Stimulated activated CD8-positive, alpha-beta memory T cell treated with anti-CD3 and anti-CD28 coated beads, Interleukin-7, amount 100 ng/mL, for 1 hour (primary cell): ENCODE measurements at regions not wholly inside any gene's neighbourhood (a gene's known extent, or its start where the extent isn't known, plus 50 kb on each side); places are given as distances from the start of the nearest gene placed in this dataset.

ENCODE experiments used
- DNase-seq, 2 donors: peaks; one replicate each; pipeline ENCODE4 v3.0.0-alpha.2; 2020; ENCODE audit warnings: low read depth in 2 of 2

DNA sequence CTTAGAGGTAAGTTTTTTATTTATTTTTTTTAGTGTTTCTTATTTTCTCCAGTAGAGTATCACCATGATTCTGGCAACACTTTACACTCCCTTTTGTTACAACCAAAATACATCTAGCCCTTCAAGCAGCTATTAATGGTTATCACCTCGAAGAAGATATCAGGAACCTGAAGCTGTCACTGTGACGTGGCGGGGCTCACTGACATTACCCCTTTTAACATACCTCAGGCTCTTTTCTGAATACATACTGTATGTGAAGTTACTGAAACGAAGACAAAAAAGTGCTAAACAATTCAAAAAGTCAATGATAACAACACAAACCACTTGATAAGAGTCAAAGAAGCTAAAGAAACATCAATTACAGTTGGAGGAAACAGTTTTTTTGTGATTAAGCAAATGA is 1218.7 kb downstream of the EFNB2 start:
- no peak for DNase-seq

DNA sequence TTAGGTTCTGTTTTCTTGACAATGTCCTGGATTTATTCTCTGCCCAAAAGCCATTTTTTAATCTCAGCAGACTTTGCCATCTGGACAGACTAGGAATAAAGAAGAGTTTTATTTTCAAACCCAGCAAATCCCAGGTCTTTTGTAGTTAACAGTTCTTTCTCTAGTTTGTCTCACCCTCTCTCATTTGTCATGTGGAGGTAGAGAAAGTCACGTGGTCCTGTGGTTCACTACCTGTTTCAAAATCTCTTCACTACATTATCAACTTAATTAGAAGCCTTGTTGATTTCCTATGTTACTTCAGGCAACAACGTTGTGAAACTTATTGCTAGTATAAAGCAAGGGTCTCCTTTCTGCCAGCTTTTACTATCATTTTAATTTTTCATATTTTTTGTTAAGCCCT is 1222.6 kb downstream of the EFNB2 start:
- no peak for DNase-seq

DNA sequence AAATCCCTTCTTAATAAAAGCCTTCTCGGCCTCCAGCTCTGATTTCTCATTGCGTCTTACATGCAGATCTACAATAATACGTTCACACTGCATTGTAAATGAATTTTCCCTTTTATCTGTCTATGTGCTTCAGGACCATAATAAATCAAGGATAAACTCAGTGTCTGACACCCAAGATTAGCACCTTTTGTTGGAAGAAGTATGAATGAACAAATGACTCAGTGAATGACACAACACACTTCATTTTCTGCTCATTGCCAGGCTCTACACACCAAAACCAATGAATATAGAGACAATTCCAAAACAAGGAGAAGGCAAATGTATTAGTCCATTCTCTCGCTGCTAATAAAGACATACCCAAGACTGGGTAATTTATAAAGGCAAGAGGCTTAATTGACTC is 1224.4 kb downstream of the EFNB2 start:
- no peak for DNase-seq

DNA sequence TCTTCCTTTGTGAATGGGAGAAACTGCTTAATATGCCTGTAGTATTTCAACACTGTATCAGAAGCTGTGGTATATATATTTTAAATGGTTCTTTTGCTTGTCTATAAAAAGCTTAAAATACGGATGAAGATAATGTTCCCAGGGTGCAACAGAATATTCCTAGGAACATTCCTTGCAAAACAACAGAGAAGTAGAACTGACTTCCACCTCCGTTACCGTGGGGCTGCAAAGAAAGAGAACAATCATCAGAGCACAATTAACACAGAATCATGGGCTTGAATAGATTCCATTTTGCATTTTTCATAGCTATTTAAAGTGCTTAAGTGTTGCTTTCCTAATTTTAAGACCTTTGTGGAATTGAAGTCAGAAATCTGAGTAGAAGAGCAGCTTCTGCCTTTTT is 1227.7 kb downstream of the EFNB2 start:
- no peak for DNase-seq

DNA sequence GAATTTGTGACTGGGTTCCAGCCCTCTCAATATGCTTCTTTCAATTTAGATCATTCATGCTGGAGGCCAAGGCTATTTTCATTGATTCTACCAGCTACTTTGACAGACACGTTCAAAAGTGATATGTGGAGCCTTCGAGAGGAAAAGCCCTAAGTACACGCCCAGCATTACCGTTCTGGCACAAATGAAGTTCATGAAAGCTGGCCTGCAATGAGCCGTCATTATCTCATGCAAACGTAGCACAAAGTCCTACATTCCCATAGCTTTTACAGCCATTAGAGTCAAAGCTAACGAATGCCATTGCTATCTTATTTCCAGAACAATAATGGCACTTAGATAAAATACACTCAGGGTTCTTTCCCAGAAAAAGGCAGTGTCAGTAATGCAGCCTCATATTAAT is 1237.6 kb downstream of the EFNB2 start:
- DNase-seq = no peak

DNA sequence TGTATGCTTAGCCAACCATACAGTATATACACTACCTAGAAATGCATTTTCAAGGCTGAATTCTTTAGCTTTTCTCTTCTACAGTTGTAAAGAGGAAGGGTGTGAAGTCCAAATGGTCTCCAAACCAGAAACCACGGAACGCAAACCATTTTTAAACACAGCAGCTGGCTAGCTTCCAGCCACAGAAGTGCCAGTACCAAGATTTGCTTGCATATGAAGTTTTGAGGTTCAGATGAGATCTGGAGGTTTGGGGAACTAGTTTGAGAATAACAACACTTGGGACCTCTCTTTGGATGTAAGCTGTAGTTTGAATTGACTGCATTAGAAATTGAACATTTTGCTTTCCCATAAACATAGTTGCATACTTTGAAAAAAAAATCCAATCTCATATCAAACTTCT is 1243.5 kb downstream of the EFNB2 start:
- no peak for DNase-seq

DNA sequence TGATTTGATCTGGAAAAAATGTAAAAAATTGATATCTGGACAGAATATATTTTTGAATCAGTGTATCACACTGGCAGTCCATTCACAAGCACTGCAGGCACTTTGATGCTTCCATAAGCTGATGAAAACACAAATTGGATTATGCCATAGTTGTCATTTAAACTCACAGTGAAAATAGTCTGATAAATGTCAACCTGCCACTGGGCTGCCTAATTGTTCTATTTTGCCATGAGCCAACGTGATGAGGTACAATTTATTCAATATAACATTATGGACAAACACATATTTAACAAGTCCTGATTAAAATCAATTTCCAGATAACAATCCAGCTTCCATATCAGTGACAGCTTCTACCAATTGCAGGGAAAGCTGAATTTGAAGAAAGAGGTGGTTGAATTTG is 1244.9 kb downstream of the EFNB2 start:
- no peak for DNase-seq

DNA sequence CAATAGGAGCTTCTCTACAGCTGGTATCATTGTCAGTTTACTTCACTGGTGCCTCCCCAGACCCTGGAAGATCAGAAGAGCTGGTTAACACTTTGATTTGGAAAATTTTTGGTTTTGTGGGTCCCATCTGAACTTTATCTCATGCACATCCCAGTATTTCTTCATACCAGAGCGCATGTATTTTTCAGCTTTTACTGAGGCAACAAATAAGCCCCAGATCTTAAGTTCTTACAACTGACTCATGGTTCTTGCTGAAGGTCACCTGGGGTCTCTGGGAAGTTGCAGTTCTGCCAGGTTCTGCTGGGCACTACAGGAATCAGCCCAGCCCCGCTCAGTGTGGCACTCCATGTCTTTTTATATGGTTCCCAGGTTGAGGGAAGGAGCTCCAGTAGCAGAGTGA is 1249.9 kb downstream of the EFNB2 start:
- DNase-seq = no peak

DNA sequence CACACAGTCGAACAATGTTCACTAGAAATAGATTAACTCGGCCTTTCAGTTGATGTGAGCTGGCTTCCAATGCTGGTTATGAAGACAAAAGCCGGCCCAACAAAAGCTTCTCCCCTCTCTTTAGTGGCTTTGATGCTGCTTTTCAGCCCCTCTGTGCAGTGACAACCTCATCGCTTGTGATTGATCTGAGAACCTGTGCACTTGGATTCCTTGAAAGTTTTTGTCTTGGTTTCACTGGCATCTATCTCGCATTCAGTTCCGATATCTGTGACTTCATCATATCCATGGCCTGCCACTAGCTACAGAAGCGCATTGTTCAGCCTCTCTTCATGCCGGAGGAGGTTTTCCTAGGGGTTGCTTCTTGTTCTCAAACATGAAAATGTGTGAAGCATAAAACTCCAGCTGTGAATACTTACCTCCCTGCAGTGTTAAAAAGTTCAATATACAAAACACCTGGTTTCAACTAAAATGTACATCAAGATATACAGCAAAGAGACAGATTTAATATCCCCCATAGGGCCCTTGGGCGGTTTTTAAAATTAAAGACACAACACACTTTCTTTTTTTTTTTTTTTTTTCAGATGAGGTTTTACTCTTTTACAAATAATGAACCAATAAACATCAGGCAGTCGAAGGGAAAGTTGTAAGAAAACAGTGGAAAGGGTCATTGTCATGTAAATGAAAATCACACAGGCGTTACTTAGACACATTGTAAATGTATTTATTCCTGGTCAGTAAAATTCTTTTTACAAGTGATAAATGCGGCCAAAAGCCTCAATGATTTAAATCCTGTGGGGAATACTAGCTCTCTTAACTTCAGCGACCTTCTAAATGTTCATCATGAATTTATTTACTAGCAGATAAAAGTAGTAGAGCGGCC is 1252.8 kb downstream of the EFNB2 start:
- DNase-seq = no peak

DNA sequence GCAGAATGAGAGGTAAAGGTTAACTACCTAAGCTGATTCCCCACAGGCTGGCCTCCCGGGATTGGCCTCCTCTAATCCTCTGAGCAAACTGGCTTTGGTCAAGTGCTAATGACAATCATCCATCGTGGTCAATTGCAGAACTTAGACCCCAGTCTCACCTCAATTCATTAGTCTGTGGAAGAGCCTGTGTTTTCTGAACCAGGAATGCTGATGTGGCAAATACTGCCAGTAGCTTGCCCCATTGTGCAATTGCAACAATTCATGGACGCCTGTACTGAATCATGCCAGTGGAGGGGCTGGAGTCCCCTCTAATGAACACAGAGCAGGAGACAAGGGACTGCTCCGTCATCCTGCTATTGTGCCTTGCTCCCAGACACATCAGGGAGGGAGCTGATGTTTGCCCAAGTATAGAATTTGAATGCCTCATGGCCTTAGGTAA is 1256.5 kb downstream of the EFNB2 start:
- DNase-seq = no peak

DNA sequence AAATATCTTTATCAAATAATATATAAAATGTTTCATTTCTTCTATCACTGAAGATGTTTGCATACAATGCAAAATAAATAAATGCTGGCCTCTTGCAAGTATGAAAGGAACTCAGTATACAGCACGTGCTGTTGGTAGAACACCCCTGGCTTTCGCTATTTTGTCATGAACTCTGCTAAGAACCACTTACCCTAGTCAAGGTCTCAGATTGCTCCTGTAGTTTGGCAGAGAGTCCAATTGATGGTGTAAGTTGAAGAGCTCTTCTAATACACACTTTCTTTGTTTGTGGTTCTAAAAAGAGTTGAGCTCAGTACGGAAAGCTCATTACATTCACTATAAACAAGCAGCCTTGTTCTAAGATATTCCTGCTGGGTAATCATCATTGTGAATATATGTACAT is 1258.9 kb downstream of the EFNB2 start:
- no peak for DNase-seq

DNA sequence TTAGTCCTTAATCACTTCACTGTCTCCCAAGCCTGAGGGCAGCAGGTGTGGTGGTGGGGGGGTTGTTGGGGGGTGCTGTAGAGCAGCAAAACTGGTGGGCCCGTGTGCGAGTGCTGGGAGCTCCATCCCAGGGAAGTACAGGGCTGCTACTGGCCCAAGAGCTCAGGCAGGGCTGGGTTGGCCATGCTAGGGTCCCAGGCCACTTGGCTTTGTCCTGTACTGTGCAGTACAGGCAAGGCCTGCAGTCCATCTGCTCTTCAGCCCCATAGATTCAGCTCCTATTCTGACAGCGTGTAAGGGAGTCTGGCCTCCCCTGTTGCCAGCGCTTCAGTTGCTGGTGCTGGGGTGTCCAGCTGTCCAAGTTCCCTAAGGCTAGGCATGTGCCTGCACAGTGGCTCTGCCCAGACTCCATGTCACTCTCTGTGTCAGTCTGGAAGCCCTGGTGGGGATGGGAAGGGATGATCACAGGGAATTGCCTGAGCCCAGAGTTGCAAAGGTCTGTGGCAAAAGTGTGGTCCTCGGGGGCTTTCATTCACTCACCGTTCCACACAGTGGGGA is 1261.7 kb downstream of the EFNB2 start:
- no peak for DNase-seq

DNA sequence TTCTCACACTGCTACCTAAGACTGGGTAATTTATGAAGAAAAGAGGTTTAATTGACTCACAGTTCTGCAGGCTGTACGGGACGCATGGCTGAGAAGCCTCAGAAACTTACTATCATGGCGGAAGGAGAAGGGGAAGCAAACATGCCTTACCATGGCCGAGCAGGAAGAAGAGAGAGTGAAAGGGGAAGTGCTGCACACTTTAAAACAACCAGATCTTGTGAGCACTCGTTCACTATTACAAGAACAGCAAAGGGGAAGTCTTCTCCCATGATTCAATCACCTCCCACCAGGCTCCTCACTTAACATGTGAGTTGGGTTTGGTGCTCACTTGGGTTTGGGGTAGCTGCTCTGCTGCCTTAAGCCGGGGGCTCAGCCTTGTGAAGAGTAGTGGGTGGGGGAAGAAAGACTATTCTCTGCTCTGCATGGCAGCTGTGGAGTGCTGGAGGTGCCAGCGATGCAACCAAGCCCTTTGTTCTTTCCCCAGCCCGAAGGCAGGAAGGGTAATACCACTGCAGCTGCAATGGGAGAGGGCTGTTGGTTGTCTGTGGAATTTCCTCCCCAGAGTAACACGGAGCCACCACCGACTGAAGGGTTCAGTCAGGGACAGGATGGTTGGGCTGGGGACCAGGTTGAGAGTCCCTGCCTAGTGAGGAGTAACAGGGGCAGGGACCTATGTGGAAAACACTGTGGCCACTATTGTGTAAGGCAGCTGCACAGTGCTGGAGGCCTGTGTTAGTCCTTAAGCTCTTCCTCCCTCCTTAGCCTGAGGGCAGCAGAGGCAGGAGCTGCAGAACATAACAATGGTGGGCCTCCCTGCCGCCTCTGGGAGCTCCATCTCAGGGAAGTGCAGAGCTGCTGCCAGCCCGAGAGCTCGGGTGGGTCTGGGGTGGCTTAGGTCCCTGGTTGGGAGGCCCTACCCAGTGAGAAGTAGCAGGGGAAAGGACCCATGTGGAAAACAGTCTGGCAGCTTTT is 1262.5 kb downstream of the EFNB2 start:
- DNase-seq = no peak

DNA sequence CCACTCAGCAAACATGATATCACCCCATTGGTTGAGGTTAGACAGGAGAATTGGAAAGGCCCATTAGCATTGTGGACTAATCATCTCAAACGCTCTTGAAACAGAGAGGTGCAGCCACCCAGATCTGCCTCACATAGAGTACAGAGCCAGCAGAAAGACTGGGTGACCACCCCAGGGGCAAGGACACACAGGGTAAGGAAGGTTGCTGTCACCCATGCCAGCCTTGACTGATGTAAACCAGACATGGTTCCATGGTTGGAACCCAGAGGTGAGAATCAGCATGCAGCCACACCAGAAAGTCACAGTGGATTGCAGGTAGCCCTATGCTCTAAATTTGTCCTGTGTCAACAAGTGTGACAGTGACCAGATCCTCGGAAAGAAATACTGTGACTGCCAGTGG is 1268.8 kb downstream of the EFNB2 start:
- DNase-seq = no peak

DNA sequence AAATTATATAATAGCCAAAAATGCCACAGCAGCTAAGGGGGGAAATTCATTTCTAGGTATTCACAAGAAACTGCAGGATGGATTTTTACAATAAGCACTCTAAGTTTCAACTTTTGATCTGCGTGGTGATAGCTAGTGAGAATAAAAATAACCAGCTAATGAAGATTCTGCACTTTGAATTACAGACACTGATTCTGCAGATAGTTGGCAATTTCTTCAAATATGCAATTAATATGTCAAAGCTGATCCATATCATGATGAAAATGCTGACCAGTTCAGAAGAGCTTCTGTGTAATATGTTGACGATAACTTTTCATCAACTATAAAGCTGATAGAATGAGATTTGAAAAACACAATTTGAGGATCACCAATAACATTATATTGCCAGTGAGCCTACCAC is 1272.9 kb downstream of the EFNB2 start:
- DNase-seq = no peak

DNA sequence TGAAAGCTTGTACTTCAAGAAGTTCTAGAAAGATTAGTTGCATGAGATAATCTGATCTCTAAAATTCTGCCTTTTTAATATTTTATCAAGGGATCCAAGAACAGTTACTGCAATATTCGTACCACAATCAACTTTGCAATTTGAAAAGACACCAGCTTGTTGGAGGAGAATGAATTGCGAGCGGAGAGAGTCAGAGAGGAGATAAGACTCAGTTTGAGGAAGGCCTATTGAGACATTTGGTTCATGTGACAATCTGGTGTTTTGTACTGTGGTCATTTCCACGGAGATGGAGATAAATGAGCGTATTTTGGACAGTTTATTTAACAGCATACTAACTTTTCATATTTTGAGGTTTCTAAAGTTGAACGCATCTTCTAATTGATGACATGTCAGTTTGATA is 1276.0 kb downstream of the EFNB2 start:
- no peak for DNase-seq

DNA sequence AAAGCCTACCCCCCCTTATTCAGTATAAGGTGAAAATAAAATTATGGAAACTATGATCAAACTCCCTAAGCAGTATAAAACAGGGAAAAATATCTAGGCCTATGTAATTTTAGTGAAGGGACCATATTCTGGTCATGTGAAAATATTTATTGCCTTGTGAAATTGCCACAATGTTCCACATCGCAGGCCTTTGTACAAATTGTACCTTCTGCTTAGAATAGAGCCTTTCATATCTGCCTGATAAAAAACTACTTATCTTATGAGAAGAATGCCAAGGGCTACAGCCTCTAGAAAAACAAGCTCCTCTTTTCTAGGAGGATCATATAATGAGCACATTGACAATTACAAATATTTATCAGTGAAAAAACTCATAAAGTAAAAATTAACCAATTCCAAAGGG is 1280.0 kb downstream of the EFNB2 start:
- no peak for DNase-seq

DNA sequence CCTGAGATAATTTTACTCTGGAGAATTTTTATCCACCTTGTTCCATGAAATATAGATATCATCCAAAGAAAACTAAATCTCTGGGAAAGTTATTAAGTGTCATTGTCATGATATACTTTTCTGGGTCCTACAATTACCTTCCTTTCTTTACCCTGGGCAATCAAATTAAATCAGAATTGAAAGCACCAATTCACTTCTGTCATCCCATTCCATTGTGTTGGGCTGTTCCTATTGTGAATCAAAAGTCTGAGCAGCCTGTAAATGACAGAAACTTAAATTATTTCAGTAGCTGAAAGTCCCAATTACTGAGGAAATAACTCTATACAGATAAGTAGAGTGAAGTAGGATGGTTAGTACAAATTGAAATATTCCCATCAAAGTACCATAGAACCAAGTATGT is 1284.2 kb downstream of the EFNB2 start:
- DNase-seq = no peak

DNA sequence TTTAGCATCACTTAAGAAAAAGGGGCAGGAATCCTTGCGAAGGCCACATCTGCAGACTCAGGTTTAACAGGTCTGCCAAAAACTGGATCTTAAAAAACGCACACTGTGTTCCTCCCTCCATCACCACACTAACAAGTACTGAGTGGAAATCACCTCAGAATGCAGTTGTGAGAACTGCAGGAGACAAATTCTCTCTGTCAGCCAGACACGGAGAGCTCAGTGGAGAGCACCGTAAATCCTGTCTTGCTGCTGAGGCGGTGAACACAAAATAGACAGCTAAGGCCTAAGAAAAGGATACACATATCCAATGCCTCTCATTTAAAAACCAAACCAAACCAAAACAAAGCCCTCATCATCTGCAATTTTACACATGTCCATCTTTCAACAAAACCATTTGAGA is 1287.6 kb downstream of the EFNB2 start:
- DNase-seq = no peak

DNA sequence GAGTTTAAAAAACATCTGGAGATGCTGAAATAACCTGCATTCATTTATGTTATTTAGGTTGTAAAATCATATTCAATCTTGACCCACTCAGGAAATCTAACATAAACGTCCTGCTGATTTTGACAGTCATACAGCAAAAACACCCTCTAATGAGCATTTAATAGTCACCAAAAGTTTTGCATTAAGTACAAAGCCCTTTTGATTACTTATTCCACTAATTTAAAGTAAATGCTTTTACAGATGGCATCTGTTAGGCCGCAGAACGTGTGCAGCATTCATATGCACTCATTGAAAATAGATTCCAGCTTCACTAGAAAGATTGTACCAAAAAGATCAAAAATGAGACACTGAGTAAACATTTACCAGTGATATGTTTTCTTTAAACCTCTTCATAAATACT is 1295.1 kb downstream of the EFNB2 start:
- no peak for DNase-seq

DNA sequence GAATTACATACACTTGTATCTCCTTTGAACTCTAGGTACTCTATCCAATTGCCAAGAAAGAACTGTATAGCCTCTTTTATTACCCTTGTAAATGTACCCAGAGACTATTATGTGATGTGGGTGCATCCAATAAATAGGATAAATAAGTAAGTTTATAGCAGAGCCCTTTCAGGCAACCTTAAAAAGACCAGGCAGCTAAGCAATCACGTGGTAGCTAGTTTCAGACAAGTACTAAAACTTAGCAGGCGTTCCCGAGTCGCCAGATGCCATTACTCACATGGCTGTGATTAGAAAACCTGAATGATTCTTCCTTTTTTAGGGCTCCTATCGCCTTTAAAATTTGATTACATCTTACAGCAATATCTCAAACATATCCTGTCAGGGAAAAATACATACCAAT is 1303.0 kb downstream of the EFNB2 start:
- no peak for DNase-seq

DNA sequence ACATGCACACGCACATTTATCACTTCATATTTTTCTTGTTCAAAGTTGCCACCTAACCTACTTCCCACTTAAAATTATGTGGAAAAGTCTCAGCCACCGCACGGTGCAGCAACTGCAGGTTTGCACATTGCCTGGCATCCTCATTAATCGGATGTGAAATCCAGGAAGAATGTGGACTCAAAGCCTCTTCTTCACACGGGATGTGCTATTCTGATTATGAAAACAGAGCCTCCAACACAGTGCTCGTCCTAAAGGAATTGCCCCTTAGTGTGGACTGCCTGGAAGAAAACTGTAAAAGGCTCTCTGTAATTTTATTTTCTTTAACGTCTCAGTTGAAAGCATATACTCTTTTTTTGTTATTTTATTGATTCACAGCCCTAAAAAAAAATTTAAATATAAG is 1303.5 kb downstream of the EFNB2 start:
- no peak for DNase-seq

DNA sequence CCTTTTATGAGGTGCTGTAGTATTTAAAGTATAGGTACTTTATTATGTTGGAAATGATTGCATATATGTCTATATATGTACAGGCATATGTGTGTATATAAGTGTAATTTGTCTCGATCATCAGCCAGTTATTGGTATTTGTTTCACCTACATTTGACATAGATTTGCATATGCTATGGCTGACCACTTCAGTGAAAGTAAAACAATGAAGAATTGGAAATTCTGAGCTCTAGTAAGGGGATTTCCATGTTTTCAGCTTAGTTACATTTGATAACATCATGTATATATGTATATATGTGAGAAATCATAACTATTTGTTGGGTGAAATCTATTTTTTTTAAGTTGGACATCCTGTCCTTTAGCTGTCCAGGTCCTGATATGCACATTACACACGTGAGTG is 1303.9 kb downstream of the EFNB2 start:
- DNase-seq = no peak
